Adrenal gland (tissue), 5 donors: ENCODE measurements at regions not wholly inside any gene's neighbourhood (a gene's known extent, or its start where the extent isn't known, plus 50 kb on each side); places are given as distances from the start of the nearest gene placed in this dataset.

Source experiments
- POLR2A ChIP-seq, 2 donors: fragments of 450-650 bp; IDR thresholded peaks; one replicate each; pipeline ENCODE4 v1.6.1; 2017; ENCODE audit warnings: antibody characterized with exemption in 2 of 2, mild to moderate bottlenecking in 2 of 2, moderate library complexity in 1 of 2
- TF ChIP-seq, protein P1 (sequence below), 6 experiments: fragments of 450-650 bp in 4 of 6; fragments of 200-600 bp in 2 of 6; sonication (generic) in 1 of 6; IDR thresholded peaks; 1 replicate in 5 of 6; 2 replicates in 1 of 6; pipeline versions ENCODE4 v1.5.1 to v1.8.0; 2016 to 2021; ENCODE audit warnings: antibody characterized with exemption in 6 of 6, mild to moderate bottlenecking in 2 of 6, moderate library complexity in 1 of 6
- donor health status: DM: no; HTN: no; CAD: no.

DNA sequence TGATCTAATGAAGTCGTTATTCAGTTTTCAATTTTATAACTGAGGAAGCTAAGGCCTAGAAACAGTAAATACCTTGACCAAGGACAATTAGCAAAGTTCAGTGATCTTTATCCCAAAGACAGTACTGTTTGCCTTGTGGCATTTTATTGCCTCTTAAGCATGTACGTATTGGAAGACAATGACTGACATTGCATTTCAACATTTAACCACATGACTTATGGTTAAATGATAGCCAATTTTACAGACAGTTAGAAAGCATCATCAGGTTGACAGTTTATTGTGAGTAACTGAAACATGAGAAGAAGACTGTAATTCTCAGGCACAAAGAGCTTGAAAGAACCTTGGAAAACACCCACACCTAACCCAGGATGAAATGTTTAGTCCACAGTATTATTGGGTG, 390.8 kb upstream of the ZNF385D start:
- TF ChIP-seq, protein P1, sequence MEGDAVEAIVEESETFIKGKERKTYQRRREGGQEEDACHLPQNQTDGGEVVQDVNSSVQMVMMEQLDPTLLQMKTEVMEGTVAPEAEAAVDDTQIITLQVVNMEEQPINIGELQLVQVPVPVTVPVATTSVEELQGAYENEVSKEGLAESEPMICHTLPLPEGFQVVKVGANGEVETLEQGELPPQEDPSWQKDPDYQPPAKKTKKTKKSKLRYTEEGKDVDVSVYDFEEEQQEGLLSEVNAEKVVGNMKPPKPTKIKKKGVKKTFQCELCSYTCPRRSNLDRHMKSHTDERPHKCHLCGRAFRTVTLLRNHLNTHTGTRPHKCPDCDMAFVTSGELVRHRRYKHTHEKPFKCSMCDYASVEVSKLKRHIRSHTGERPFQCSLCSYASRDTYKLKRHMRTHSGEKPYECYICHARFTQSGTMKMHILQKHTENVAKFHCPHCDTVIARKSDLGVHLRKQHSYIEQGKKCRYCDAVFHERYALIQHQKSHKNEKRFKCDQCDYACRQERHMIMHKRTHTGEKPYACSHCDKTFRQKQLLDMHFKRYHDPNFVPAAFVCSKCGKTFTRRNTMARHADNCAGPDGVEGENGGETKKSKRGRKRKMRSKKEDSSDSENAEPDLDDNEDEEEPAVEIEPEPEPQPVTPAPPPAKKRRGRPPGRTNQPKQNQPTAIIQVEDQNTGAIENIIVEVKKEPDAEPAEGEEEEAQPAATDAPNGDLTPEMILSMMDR (IDR thresholded peaks at IDR 0.05), result no peak
- no peak for TF ChIP-seq POLR2A (IDR thresholded peaks at IDR 0.05)
